ENCODE measurements at regions not wholly inside any gene's neighbourhood (a gene's known extent, or its start where the extent isn't known, plus 50 kb on each side); places are given as distances from the start of the nearest gene placed in this dataset.
A peak's percentile ranks its signal among the peaks of the same experiment; 100 is the strongest.
"Not testable (repeated sequence)": the region's sequence is repeated elsewhere in the genome, so short reads cannot be mapped to it uniquely, and the experiment has no call there.

GRCh38 chr7:91357379-91357778 lies 93.1 kb downstream of the FZD1 start:
- no peak for TF ChIP-seq CTCF (IDR thresholded peaks at IDR 0.05; ENCODE audit: insufficient read depth, low read length, severe bottlenecking)
- FAIRE-seq (no peak), DNase-seq (ENCODE audit: low read depth) (peak; percentile 56)
- Histone ChIP-seq H3K4me3 (ENCODE audit: low read depth, low read length) (no peak overlapping the region), H3K36me3 (ENCODE audit: control insufficient read depth, insufficient read depth, low read length) (no peaks in the 10 kb centered on the region), H3K27me3 (ENCODE audit: control insufficient read depth, insufficient read depth, low read length) (peaks cover 2% of the 10 kb centered on the region)

GRCh38 chr7:91357901-91358300 lies 93.7 kb downstream of the FZD1 start:
- FAIRE-seq = no peak
- TF ChIP-seq CTCF (IDR thresholded peaks at IDR 0.05; ENCODE audit: insufficient read depth, low read length, severe bottlenecking) = no peak
- H3K36me3 ChIP-seq (ENCODE audit: control insufficient read depth, insufficient read depth, low read length) = no peaks in the 10 kb centered on the region
- DNase-seq (ENCODE audit: low read depth) = peak; percentile 4
- H3K27me3 ChIP-seq (ENCODE audit: control insufficient read depth, insufficient read depth, low read length) = peaks cover 2% of the 10 kb centered on the region
- no peak overlapping the region for H3K4me3 ChIP-seq (ENCODE audit: low read depth, low read length)

- FAIRE-seq = no peak
- no peak for TF ChIP-seq CTCF (IDR thresholded peaks at IDR 0.05; ENCODE audit: insufficient read depth, low read length, severe bottlenecking)
- Histone ChIP-seq H3K4me3 (ENCODE audit: low read depth, low read length) (no peak overlapping the region), H3K27me3 (ENCODE audit: control insufficient read depth, insufficient read depth, low read length) (peaks cover 2% of the 10 kb centered on the region), H3K36me3 (ENCODE audit: control insufficient read depth, insufficient read depth, low read length) (no peaks in the 10 kb centered on the region)
- no peak for DNase-seq (ENCODE audit: low read depth)
Measured at GRCh38 chr7:91358303-91358702, 94.1 kb downstream of the FZD1 start.

- not testable (repeated sequence) for H3K27me3 ChIP-seq (ENCODE audit: control insufficient read depth, insufficient read depth, low read length); H3K4me3 ChIP-seq (ENCODE audit: low read depth, low read length); DNase-seq (ENCODE audit: low read depth); H3K36me3 ChIP-seq (ENCODE audit: control insufficient read depth, insufficient read depth, low read length); FAIRE-seq
Measured at GRCh38 chr7:91365097-91365496, 100.9 kb downstream of the FZD1 start.

- no peak overlapping the region for H3K4me3 ChIP-seq (ENCODE audit: low read depth, low read length)
- DNase-seq (ENCODE audit: low read depth) (no peak), FAIRE-seq (no peak)
- TF ChIP-seq CTCF (IDR thresholded peaks at IDR 0.05; ENCODE audit: insufficient read depth, low read length, severe bottlenecking) = no peak
- H3K27me3 ChIP-seq (ENCODE audit: control insufficient read depth, insufficient read depth, low read length) = no peaks in the 10 kb centered on the region
- H3K36me3 ChIP-seq (ENCODE audit: control insufficient read depth, insufficient read depth, low read length) = no peaks in the 10 kb centered on the region
Measured at GRCh38 chr7:91366091-91366490, 101.9 kb downstream of the FZD1 start.

- no peak for DNase-seq (ENCODE audit: low read depth)
- H3K27me3 ChIP-seq (ENCODE audit: control insufficient read depth, insufficient read depth, low read length) = no peaks in the 10 kb centered on the region
- FAIRE-seq = no peak
- no peak overlapping the region for H3K4me3 ChIP-seq (ENCODE audit: low read depth, low read length)
- H3K36me3 ChIP-seq (ENCODE audit: control insufficient read depth, insufficient read depth, low read length) = no peaks in the 10 kb centered on the region
- no peak for TF ChIP-seq CTCF (IDR thresholded peaks at IDR 0.05; ENCODE audit: insufficient read depth, low read length, severe bottlenecking)
Measured at GRCh38 chr7:91367812-91368578, 103.8 kb downstream of the FZD1 start.
